SK-N-SH (cell line): ENCODE measurements at regions not wholly inside any gene's neighbourhood (a gene's known extent, or its start where the extent isn't known, plus 50 kb on each side); places are given as distances from the start of the nearest gene placed in this dataset.
A peak's percentile ranks its signal among the peaks of the same experiment; 100 is the strongest.

Source experiments
- CTCF ChIA-PET: fragments of 300-600, 350-600 bp; formaldehyde crosslinking; extraction: SDS; loops from one replicate; lab custom pipeline; 2021; lab: Yijun Ruan, JAX
- POLR2A ChIA-PET: fragments of 350-600 bp; sonication (Branson Sonifier 250); formaldehyde crosslinking; extraction: SDS; loops from one replicate; lab custom pipeline; 2020; ENCODE audit warnings: antibody characterized with exemption, inconsistent platforms; lab: Yijun Ruan, JAX
- DNase-seq: peaks from one replicate; pipeline ENCODE4 v3.0.0; 2012
- H2AFZ ChIP-seq: fragments of 200-600 bp; sonication (generic); 2 replicates; pipeline ENCODE4 v1.8.1; 2016; ENCODE audit warnings: antibody characterized with exemption, mild to moderate bottlenecking, low read depth
- H3F3A ChIP-seq: fragments of 200-600 bp; sonication (generic); replicated peaks from 2 replicates; pipeline ENCODE3; 2016; ENCODE audit warnings: antibody characterized with exemption, mild to moderate bottlenecking; ENCODE audit not compliant: insufficient read depth
- H3K27ac ChIP-seq, 2 experiments: fragments of 200-500 bp in 1 of 2; fragments of 200-600 bp in 1 of 2; sonication (Bioruptor generic) in 1 of 2; sonication (generic), shearing (Covaris generic) in 1 of 2; 2 replicates each; pipeline versions ENCODE4 v1.5.1 to v1.6.1; 2014 to 2016; ENCODE audit warnings: low read depth in 2 of 2, inconsistent platforms in 1 of 2, low read length in 1 of 2, mild to moderate bottlenecking in 1 of 2, mixed read lengths in 1 of 2
- H3K27me3 ChIP-seq: fragments of 200-600 bp; sonication (generic), shearing (Covaris generic); 2 replicates; pipeline ENCODE4 v1.6.1; 2016; ENCODE audit warnings: mixed run types; ENCODE audit not compliant: insufficient read depth
- H3K36me3 ChIP-seq, 2 experiments: fragments of 200-500 bp in 1 of 2; fragments of 200-600 bp in 1 of 2; sonication (Bioruptor generic) in 1 of 2; sonication (generic) in 1 of 2; replicated peaks in 1 of 2; 2 replicates each; pipeline versions ENCODE3 to v1.5.1; 2014 to 2016; ENCODE audit warnings: low read length in 1 of 2, mild to moderate bottlenecking in 1 of 2; ENCODE audit not compliant: insufficient read depth in 2 of 2, control insufficient read depth in 1 of 2
- H3K4me1 ChIP-seq, 2 experiments: fragments of 200-500 bp in 1 of 2; fragments of 200-600 bp in 1 of 2; sonication (Bioruptor generic) in 1 of 2; sonication (generic), shearing (Covaris generic) in 1 of 2; 2 replicates each; pipeline versions ENCODE4 v1.5.1 to v1.6.1; 2014 to 2016; ENCODE audit warnings: low read depth in 1 of 2, low read length in 1 of 2, mixed run types in 1 of 2; ENCODE audit not compliant: insufficient read depth in 2 of 2, control insufficient read depth in 1 of 2
- H3K4me2 ChIP-seq: fragments of 200-600 bp; sonication (generic), shearing (Covaris generic); 2 replicates; pipeline ENCODE4 v1.6.1; 2017; ENCODE audit warnings: mixed run types
- H3K4me3 ChIP-seq, 2 experiments: fragments of 200-500 bp in 1 of 2; fragments of 200-600 bp in 1 of 2; sonication (Bioruptor generic) in 1 of 2; sonication (generic), shearing (Covaris generic) in 1 of 2; 2 replicates each; pipeline versions ENCODE4 v1.5.1 to v1.8.1; 2014 to 2016; ENCODE audit warnings: low read depth in 2 of 2, inconsistent platforms in 1 of 2, low read length in 1 of 2, mild to moderate bottlenecking in 1 of 2, mixed read lengths in 1 of 2, moderate library complexity in 1 of 2
- H3K79me2 ChIP-seq: fragments of 200-600 bp; sonication (generic); 2 replicates; pipeline ENCODE4 v1.8.1; 2017; ENCODE audit warnings: mild to moderate bottlenecking; ENCODE audit not compliant: insufficient read depth
- H3K9ac ChIP-seq: fragments of 200-600 bp; sonication (generic); 2 replicates; pipeline ENCODE4 v1.6.1; 2017; ENCODE audit warnings: mixed run types
- H3K9me2 ChIP-seq: fragments of 200-600 bp; sonication (generic); 2 replicates; pipeline ENCODE4 v1.6.1; 2017; ENCODE audit warnings: mixed run types
- H3K9me3 ChIP-seq: fragments of 200-600 bp; sonication (generic); 2 replicates; pipeline ENCODE4 v1.6.1; 2017; ENCODE audit warnings: mixed run types, mild to moderate bottlenecking, moderate library complexity
- H4K20me1 ChIP-seq: fragments of 200-600 bp; sonication (generic); 2 replicates; pipeline ENCODE4 v1.6.1; 2017; ENCODE audit warnings: mild to moderate bottlenecking, mixed run types; ENCODE audit not compliant: insufficient read depth
- GATA2 ChIP-seq: sonication (generic); formaldehyde crosslinking; IDR thresholded peaks from 2 replicates; pipeline ENCODE4 v1.5.0; 2020; ENCODE audit warnings: mild to moderate bottlenecking, missing genetic modification reagents
- NRF1 ChIP-seq: IDR thresholded peaks from 2 replicates; pipeline ENCODE4 v1.6.1; 2012; ENCODE audit warnings: low read depth, mild to moderate bottlenecking, low read length
- PBX3 ChIP-seq: IDR thresholded peaks from 2 replicates; pipeline ENCODE4; 2012
- RAD21 ChIP-seq: IDR thresholded peaks from 2 replicates; pipeline ENCODE4 v1.6.1; 2012; ENCODE audit warnings: mild to moderate bottlenecking, low read length
- RXRA ChIP-seq: IDR thresholded peaks from 2 replicates; pipeline ENCODE4 v1.4.0; 2012; ENCODE audit warnings: low read depth, mild to moderate bottlenecking, borderline replicate concordance
- TAF1 ChIP-seq: IDR thresholded peaks from 2 replicates; pipeline ENCODE4 v1.6.1; 2012; ENCODE audit warnings: low read depth, mild to moderate bottlenecking, low read length, moderate library complexity, borderline replicate concordance
- TCF12 ChIP-seq: IDR thresholded peaks from 2 replicates; pipeline ENCODE4 v1.4.0; 2012
- TEAD4 ChIP-seq: IDR thresholded peaks from 2 replicates; pipeline ENCODE4 v1.4.0; 2012; ENCODE audit warnings: mild to moderate bottlenecking, borderline replicate concordance; ENCODE audit not compliant: insufficient read depth
- WGBS: methylation state at CpG from one replicate; pipeline ENCODE4 v1.1.6; 2017; ENCODE audit warnings: low lambda C conversion rate; 5-methylcytosine and 5-hydroxymethylcytosine counted together
- TF ChIP-seq, protein P1 (sequence below): IDR thresholded peaks from 2 replicates; pipeline ENCODE4 v1.4.0; 2012; ENCODE audit warnings: low read depth

- H3K9me2 ChIP-seq: no peaks in the 10 kb centered on the region
These were observed 126.3 kb upstream of the TCERG1L start for GRCh38 chr10:131437556-131438475.

DNA sequence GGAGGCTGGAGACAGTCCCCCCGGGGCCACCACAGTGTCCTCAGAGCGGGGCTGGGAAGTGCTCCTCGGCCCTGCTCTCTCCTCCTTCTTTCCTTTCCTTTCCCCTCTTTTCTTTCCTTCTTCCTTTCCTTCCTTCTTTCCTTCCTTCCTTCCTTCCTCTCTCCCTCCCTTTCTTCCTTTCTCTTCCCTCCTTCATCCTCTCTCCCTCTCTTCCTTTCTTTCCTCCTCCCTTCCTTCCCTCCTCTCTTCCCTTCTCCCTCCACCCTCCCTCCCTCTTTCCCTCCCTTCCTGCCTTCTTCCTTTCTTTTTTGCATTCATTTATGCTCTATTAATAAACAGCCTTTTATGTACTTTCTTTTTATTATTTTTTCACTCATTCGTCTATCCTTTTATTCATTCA, 127.1 kb upstream of the TCERG1L start:
- no peak overlapping the region for H2AFZ ChIP-seq
- H4K20me1 ChIP-seq: no peaks in the 10 kb centered on the region
- no peak overlapping the region for H3K27ac ChIP-seq
- ChIA-PET POLR2A (no interaction called here), CTCF (interaction anchor here (5.5 kb wide), 1 partner anchor 16 kb away, joined by 41 read pairs; no protein-coding TSS in a partner anchor)
- no peak overlapping the region for H3K4me3 ChIP-seq
- H3F3A ChIP-seq: no peaks in the 10 kb centered on the region
- no peaks in the 10 kb centered on the region for H3K36me3 ChIP-seq
- H3K79me2 ChIP-seq: no peaks in the 10 kb centered on the region
- TF ChIP-seq NRF1 (no peak), TCF12 (no peak), TEAD4 (no peak), RAD21 (no peak)
- TF ChIP-seq, protein P1, sequence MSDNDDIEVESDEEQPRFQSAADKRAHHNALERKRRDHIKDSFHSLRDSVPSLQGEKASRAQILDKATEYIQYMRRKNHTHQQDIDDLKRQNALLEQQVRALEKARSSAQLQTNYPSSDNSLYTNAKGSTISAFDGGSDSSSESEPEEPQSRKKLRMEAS: no peak
- no peaks in the 10 kb centered on the region for H3K9me2 ChIP-seq
- WGBS: 21% methylated on average over 4 of the region's 4 CpGs
- no peak for DNase-seq
- no peaks in the 10 kb centered on the region for H3K9me3 ChIP-seq
- H3K9ac ChIP-seq: no peak overlapping the region
- peaks cover 0 to 4% of the 10 kb centered on the region in 2 experiments; a peak in 1 of 4 replicates for H3K4me1 ChIP-seq
- H3K4me2 ChIP-seq: no peak overlapping the region
- no peaks in the 10 kb centered on the region for H3K27me3 ChIP-seq

More at GRCh38 chr10:131437556-131438475, 126.3 kb upstream of the TCERG1L start:
- DNase-seq: peak; percentile 43
- no peaks in the 10 kb centered on the region for H3F3A ChIP-seq
- H4K20me1 ChIP-seq: no peaks in the 10 kb centered on the region
- TF ChIP-seq, protein P1: no peak
- TF ChIP-seq TCF12 (no peak), RXRA (no peak)
- WGBS: 44% methylated on average over 5 of the region's 13 CpGs
- peaks cover 0 to 4% of the 10 kb centered on the region in 2 experiments; a peak in 1 of 4 replicates for H3K4me1 ChIP-seq
- ChIA-PET CTCF (interaction anchor here (0.7 to 5.5 kb wide), 2 partner anchors 16 to 17 kb away, joined by 3 to 41 read pairs; no protein-coding TSS in a partner anchor), POLR2A (no interaction called here)
- no peak overlapping the region for H2AFZ ChIP-seq
- no peak overlapping the region for H3K9ac ChIP-seq
- no peaks in the 10 kb centered on the region for H3K36me3 ChIP-seq
- H3K9me3 ChIP-seq: no peaks in the 10 kb centered on the region
- no peak overlapping the region for H3K27ac ChIP-seq
- no peak overlapping the region for H3K4me3 ChIP-seq
- H3K4me2 ChIP-seq: no peak overlapping the region
- H3K27me3 ChIP-seq: no peaks in the 10 kb centered on the region
- no peaks in the 10 kb centered on the region for H3K79me2 ChIP-seq

- CTCF ChIA-PET: interaction anchor here (5.5 kb wide), 1 partner anchor 15 kb away, joined by 41 read pairs; no protein-coding TSS in a partner anchor
- Histone ChIP-seq H3K4me2 (no peak overlapping the region), H2AFZ (no peak overlapping the region), H3K9me2 (no peaks in the 10 kb centered on the region), H3K36me3 (no peaks in the 10 kb centered on the region), H3K4me3 (no peak overlapping the region), H3K27me3 (no peaks in the 10 kb centered on the region), H3K4me1 (peaks cover 0 to 4% of the 10 kb centered on the region in 2 experiments; a peak in 1 of 4 replicates), H4K20me1 (no peaks in the 10 kb centered on the region), H3K27ac (no peak overlapping the region), H3K9me3 (no peaks in the 10 kb centered on the region), H3K9ac (no peak overlapping the region), H3F3A (no peaks in the 10 kb centered on the region), H3K79me2 (no peaks in the 10 kb centered on the region)
- no peak for DNase-seq
- no peak for TF ChIP-seq PBX3
- TF ChIP-seq GATA2 (CRISPR knock-in tag): no peak
- no peak for TF ChIP-seq TAF1
- POLR2A ChIA-PET: no interaction called here
- 29% methylated on average over 4 of the region's 6 CpGs for WGBS
These were observed 128.2 kb upstream of the TCERG1L start for GRCh38 chr10:131439705-131440104.
